Right ventricle myocardium inferior (tissue), 1 donor: ENCODE measurements at regions not wholly inside any gene's neighbourhood (a gene's known extent, or its start where the extent isn't known, plus 50 kb on each side); places are given as distances from the start of the nearest gene placed in this dataset.
"Not testable (repeated sequence)": the region's sequence is repeated elsewhere in the genome, so short reads cannot be mapped to it uniquely, and the experiment has no call there.

Experiments
- ATAC-seq: fragments of 200-7000 bp; cut with Tn5 transposase; one replicate; pipeline ENCODE4 v1.9.1; 2020; ENCODE audit warnings: mild to moderate bottlenecking, moderate library complexity
- DNase-seq: peaks from one replicate; pipeline ENCODE4 v3.0.0; 2021; ENCODE audit errors: missing footprints
- intact Hi-C: fragments of 100-400 bp; cut with DNase I; formaldehyde crosslinking; loops from one replicate; pipeline ENCODE4 v1.11.0; 2022
- donor health status: DM: no; HTN: yes; CAD: no; lungs with severe emphysema.

DNA sequence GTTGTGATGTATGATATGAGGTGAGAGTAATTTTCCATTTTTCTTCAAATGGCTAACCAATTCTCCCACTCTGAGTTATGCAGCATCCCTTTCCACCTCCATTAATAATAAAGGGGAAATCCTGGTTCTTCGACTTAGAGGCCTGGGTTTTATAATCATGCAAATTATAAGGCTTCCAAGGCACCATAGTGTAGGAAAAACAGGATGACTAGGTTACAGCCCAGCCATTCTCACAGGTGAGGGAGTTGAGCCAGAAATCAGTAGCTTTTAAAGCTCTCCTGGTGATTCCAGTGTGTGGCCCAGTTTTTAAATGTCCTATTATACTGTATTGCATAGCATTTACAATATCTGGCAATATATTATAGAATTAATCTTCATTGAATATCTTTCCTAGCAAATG is 203.1 kb downstream of the ARHGEF9 start:
- intact Hi-C loops: no loop called here
- ATAC-seq (no peak), DNase-seq (no peak)

- DNase-seq (no peak), ATAC-seq (no peak)
- intact Hi-C loops: no loop called here
These were observed 203.6 kb downstream of the ARHGEF9 start for GRCh38 chrX:63581398-63581797.

DNA sequence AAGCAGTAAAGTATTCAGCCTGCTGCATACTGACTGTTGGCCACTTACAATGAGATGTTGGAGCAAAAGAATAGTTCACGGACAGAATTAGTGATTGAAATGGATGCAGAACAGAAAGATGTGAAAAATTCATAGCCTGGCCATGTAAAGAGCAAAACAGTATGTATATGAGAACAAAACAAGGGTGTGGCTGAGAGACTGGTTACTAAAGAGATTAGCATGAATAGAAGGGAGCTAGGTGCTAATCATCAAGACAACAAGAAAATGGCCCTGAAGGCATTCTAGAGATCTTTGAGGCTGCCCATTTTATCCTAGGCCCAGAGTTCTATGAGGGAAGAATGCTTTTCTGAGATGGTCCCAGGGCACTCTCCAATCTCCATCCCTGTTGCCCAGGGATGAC is 208.5 kb downstream of the ARHGEF9 start:
- ATAC-seq (no peak), DNase-seq (no peak)
- intact Hi-C loops: no loop called here

DNA sequence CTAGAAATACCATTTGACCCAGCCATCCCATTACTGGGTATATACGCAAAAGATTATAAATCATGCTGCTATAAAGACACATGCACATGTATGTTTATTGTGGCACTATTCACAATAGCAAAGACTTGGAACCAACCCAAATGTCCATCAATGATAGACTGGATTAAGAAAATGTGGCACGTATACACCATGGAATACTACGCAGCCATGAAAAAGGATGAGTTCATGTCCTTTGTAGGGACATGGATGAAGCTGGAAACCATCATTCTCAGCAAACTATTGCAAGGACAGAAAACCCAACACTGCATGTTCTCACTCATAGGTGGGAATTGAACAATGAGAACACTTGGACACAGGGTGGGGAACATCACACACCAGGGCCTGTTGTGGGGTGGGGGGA is 209.3 kb downstream of the ARHGEF9 start:
- DNase-seq, intact Hi-C loops, ATAC-seq: not testable (repeated sequence)

DNA sequence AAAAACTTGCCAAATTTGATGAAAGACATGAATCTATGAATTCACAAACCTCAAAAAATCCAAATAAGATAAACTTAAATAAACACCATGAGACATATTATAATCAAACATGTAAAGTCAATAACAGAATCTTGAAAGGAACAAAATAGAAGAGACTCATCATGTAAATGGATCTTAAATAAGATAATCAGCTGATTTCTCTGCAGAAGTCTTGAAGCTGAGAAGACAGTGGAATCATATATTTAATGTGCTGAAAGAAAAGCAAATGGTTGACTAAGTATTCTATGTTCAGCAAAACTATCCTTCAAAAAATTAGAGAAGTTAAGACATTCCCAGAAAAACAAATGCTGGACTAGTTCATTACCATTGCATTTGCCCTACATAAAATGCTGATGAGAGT is 215.7 kb upstream of the SPIN4 start:
- DNase-seq: no peak
- intact Hi-C loops: no loop called here

DNA sequence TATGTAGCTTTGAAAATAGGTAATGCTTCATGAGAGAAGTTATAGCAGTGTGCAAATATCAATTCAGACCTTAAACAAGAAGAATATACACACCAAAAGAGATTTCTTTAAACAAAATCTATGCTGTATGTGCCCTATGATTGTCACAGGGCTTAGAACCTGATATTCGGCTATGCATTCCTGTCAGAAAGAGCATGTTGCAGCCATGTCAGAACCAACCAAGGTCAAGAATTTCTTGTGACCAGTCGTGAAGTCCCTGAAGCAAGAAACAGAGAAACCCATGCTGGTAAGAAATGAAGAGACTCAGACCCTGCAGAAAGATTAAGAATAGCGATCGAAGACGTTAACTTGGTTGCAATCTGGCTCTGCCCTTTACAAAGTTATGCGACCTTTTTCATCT is 210.3 kb upstream of the SPIN4 start:
- ATAC-seq (no peak), DNase-seq (no peak)
- intact Hi-C loops: no loop called here

More for the DNA sequence above, 215.7 kb upstream of the SPIN4 start:
- no peak for ATAC-seq

DNA sequence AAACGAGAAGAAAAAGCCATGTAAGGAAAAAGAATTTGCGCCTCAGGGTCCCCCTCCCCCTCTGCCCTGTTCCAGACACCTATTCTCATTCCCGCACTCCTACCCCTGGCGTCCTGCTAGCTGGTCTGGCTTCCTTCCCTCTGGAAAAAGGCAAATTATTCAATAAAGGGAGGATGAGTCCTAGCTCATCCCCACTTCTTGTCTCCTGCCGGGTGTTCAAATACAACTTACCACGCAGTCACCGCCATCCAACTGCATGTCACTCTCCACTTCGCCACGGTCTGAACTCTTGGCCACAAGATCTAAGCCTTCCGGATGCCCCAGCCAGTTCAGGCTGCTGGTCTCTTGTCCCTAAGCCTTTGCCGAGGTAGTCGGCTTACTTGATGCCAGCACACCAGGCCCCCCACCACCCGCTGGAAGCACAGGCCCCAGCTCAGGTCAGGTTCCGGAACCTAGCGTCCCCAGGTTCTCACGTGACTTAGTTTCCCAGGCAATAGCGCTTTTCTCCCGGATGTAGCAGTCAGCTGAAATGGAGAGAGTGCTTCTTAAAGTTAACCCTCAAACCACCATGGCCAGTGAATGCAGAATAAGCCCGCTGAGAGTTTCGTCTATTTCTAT is 209.6 kb upstream of the SPIN4 start:
- intact Hi-C loops: no loop called here
- peak; percentile 87 for ATAC-seq
- peak; percentile 51 for DNase-seq

GRCh38 chrX:63551856-63552255 is 200.7 kb upstream of the SPIN4 start:
- DNase-seq (no peak), ATAC-seq (no peak)
- intact Hi-C loops: no loop called here

DNA sequence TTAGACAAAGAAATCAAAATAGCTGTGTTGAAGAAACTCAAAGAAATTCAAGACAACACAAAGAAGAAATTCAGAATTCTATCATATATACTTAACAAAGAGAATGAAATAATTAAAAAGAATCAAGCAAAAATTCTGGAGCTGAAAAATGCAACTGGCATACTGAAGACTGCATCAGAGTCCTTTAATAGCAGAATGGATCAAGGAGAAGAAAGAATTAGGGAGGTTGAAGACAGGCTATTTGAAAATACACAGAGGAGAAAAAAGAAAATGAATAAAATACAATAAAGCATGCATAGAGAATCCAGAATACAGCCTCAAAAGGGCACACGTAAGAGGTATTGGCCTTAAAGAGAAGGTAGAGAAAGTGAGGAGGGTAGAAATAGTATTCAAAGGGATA is 179.5 kb upstream of the SPIN4 start:
- DNase-seq: no peak
- ATAC-seq: no peak
- intact Hi-C loops: no loop called here

GRCh38 chrX:63529961-63530360 is 178.8 kb upstream of the SPIN4 start:
- intact Hi-C loops: no loop called here
- ATAC-seq: no peak

GRCh38 chrX:63526863-63527262 is 175.7 kb upstream of the SPIN4 start:
- ATAC-seq: no peak
- intact Hi-C loops: no loop called here
- DNase-seq: no peak

More at GRCh38 chrX:63529961-63530360, 178.8 kb upstream of the SPIN4 start:
- DNase-seq: no peak

DNA sequence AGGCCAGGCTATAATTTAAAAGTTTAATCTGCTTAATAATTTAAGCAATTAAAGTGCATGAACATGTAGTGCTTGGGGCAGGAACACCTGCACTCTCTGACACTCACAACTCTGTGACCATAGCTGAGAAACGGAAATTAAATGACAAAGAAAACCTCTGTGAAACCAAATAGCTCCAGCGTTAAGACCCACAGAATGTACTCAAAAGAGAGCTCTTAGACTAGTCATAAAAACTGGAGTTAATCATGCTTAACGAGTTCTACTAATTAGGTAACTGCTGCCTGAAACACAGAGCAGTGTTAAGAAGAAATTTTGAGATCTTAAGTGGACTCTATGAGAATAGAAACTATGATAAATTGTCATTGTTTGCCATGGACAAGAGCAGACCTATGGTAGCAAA is 174.4 kb upstream of the SPIN4 start:
- intact Hi-C loops: no loop called here
- DNase-seq: no peak
- ATAC-seq: no peak

- DNase-seq, intact Hi-C loops, ATAC-seq: not testable (repeated sequence)
These were observed 168.2 kb upstream of the SPIN4 start for GRCh38 chrX:63519368-63519767.

DNA sequence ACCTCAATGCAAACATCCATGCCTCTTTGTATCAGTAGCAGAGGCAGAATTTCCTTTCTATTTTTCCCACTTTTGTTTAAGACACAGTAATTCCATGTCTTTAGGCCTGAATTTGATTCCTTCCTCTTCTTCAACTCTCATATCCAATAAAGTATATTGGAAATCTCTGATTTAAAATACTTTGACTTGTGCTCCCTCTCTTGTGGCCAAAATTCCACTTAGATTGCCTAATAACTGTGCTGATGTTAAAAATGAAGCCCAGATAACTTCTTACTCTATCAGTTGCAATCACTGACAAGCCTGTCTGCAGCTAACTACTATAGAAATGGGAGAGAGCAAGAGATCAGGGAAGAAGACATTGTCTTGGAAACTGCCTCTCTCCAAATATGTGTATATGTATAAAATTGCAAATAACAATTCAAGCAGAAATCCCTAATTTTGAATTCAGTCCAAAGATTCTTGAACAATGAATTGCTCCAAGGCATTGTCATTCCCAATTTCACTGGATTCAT is 163.5 kb upstream of the SPIN4 start:
- DNase-seq (no peak), ATAC-seq (no peak)
- intact Hi-C loops: no loop called here

DNA sequence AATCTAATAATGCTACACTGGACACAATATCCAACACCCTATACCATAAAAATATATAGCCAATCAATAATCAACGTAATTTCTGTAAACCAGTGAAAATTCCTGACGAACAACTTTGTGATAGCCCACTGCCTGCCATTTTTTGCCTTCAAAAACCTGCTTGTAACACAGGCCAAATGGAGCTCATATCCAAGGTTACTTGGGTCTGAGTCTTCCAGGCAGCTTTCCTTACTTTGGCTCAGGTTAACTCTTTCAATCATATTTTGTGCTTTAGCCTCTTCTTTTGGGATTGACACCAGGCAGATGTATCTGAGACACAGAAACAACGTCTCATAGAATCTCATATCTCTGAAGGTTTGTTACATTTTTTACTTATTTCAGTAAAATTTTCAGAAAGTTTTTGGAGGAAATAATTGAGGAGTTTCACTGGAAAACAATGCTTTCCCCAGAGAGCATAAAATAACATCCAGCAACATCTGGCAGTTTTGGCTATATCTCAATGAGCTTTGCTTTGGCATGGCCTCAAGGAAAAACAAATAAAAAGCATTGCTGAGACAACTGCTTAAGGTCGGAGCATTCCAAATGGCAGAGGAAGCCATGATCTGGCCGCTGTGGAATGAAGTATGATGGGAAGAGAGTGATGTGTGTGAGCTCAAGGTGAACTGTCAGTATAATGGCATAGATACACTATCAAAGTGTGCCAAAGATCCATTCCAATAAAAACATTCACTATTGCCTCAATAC is 162.9 kb upstream of the SPIN4 start:
- intact Hi-C loops: no loop called here
- ATAC-seq (peak; percentile 78), DNase-seq (no peak)

DNA sequence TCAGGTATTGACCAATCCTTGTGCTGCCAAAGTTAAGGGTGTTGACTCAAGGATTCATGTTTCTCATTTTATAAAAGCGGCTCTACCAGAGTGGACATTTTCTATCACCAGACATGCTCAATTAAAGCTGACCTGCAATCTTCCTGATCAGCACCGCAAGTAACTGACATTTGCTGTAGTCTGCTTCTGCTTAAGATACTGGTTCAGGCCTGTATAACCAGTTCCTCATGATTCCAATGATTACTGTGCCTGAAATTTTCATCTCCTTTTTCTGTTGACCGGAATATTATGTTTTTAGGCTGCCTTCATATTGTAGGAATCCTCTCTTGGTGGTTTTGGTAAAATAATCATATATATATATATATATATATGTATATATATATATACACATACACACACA is 160.2 kb upstream of the SPIN4 start:
- no peak for ATAC-seq
- DNase-seq: no peak
- intact Hi-C loops: no loop called here

DNA sequence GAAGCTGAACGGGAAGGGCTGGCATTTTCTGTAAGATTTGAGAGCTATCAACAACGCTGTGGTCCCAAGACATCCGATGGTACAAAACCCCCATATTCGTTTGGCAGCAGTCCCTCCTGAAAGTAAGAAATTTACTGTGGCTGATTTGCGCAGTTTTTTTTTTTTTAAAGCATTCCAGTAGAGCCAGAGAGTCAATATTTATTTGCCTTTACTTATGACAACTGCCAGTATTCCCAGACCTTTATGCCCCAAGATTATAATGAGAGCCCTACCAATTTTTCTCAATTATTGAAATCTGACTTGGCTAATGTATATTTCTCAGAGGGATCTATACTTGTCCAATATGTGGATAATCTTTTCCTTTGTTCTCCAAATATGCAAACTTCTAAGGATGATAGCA is 157.5 kb upstream of the SPIN4 start:
- ATAC-seq (no peak), DNase-seq (no peak)
- intact Hi-C loops: no loop called here

- no peak for ATAC-seq
These were observed 155.2 kb upstream of the SPIN4 start for GRCh38 chrX:63506320-63506719.

GRCh38 chrX:63503541-63503940 is 152.4 kb upstream of the SPIN4 start:
- intact Hi-C loops: no loop called here
- ATAC-seq: no peak

More at GRCh38 chrX:63506320-63506719, 155.2 kb upstream of the SPIN4 start:
- intact Hi-C loops: no loop called here
- no peak for DNase-seq

GRCh38 chrX:63488546-63489373 is 137.6 kb upstream of the SPIN4 start:
- intact Hi-C loops: no loop called here
- ATAC-seq (no peak), DNase-seq (no peak)

More at GRCh38 chrX:63503541-63503940, 152.4 kb upstream of the SPIN4 start:
- no peak for DNase-seq
